Progenitor cell of endocrine pancreas (in vitro differentiated cells): ENCODE measurements at regions not wholly inside any gene's neighbourhood (a gene's known extent, or its start where the extent isn't known, plus 50 kb on each side); places are given as distances from the start of the nearest gene placed in this dataset.

Experiments
- DNase-seq: peaks from one replicate; pipeline ENCODE4 v3.0.0; 2021; ENCODE audit warnings: low spot score; ENCODE audit not compliant: unreplicated experiment
- H3K27ac Mint-ChIP-seq: 2 replicates; pipeline ENCODE4 v1.8.0; 2021; ENCODE audit warnings: mild to moderate bottlenecking, moderate library complexity, mixed read lengths
- H3K27me3 Mint-ChIP-seq: 2 replicates; pipeline ENCODE4 v1.8.0; 2021; ENCODE audit warnings: mixed read lengths
- H3K36me3 Mint-ChIP-seq: 2 replicates; pipeline ENCODE4 v1.8.0; 2022; ENCODE audit warnings: mixed read lengths; ENCODE audit not compliant: insufficient read depth
- H3K4me1 Mint-ChIP-seq: 2 replicates; pipeline ENCODE4 v1.8.0; 2021; ENCODE audit warnings: low read depth, mixed read lengths
- H3K4me3 Mint-ChIP-seq: 2 replicates; pipeline ENCODE4 v1.8.0; 2021; ENCODE audit warnings: low read depth, mild to moderate bottlenecking, moderate library complexity, mixed read lengths
- H3K9me3 Mint-ChIP-seq: 2 replicates; pipeline ENCODE4 v1.8.0; 2021; ENCODE audit warnings: low read depth, mixed read lengths
- TF ChIP-seq, protein P1 (sequence below): fragments of 200-600 bp; sonication (generic); IDR thresholded peaks from one replicate; pipeline ENCODE4 v1.5.0; 2021; ENCODE audit warnings: antibody characterized with exemption, mild to moderate bottlenecking; ENCODE audit not compliant: unreplicated experiment

DNA sequence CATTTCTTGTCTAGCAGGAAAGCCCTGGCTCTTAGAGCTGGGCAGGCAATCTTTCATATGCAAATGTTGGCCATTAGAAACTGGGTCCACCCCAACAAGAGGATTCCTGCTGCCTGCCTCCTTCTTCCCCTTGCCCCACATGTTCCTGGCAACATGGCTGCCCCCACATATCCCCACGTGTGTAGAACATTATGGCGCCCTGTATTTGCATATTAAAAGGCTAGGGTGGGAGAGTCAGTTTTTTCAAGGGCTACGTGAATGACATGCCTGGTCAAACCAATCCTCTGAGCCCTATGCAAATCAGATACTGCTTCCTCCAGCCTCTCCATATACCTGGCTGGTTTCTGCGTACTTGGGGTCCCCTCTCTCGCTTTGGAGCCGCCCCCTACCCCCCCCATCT lies 514.0 kb downstream of the FUT8 start:
- no peaks in the 10 kb centered on the region for H3K36me3 Mint-ChIP-seq
- TF ChIP-seq, protein P1, sequence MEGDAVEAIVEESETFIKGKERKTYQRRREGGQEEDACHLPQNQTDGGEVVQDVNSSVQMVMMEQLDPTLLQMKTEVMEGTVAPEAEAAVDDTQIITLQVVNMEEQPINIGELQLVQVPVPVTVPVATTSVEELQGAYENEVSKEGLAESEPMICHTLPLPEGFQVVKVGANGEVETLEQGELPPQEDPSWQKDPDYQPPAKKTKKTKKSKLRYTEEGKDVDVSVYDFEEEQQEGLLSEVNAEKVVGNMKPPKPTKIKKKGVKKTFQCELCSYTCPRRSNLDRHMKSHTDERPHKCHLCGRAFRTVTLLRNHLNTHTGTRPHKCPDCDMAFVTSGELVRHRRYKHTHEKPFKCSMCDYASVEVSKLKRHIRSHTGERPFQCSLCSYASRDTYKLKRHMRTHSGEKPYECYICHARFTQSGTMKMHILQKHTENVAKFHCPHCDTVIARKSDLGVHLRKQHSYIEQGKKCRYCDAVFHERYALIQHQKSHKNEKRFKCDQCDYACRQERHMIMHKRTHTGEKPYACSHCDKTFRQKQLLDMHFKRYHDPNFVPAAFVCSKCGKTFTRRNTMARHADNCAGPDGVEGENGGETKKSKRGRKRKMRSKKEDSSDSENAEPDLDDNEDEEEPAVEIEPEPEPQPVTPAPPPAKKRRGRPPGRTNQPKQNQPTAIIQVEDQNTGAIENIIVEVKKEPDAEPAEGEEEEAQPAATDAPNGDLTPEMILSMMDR: no peak
- peaks cover 24% of the 10 kb centered on the region for H3K4me1 Mint-ChIP-seq
- H3K4me3 Mint-ChIP-seq: no peak overlapping the region
- no peak overlapping the region for H3K27ac Mint-ChIP-seq
- DNase-seq: no peak
- peaks cover 16% of the 10 kb centered on the region for H3K27me3 Mint-ChIP-seq
- no peaks in the 10 kb centered on the region for H3K9me3 Mint-ChIP-seq

DNA sequence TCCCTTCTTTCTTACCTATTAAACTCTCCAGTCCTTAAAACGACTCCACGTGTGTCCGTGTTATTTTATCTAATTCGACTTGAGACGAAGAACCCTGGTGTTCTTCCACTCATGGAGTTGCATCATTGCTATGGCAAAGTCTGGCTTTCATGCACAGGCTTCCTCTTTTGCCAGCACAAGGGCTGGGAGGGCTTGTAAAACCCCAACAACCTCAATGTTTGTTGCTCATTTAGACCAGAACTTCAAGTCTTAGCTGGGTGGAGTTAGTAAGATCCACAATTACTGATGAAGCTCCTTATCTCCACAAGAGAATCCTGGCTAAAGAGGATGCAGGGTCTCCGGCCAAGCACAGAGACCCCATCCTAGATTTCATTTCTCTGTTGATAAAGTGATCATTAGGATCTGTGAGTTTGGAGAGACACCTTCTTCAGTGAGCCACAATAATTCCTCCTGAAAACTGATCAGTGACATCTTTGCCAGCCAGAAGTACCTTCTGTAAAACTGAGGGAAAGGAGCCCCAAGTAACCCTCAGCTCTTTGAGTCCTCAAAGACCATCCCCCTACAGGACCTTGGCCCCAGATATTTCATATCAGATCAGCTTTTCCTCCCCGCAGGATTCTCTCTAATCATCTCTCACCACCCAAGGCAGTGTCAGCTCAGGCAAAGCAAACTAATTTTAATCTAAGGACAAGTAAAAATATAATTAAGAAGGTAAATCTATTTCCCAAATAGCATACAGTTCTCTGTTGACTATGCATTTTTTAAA lies 514.6 kb downstream of the FUT8 start:
- Mint-ChIP-seq H3K9me3 (no peaks in the 10 kb centered on the region), H3K27me3 (peaks cover 16% of the 10 kb centered on the region), H3K36me3 (no peaks in the 10 kb centered on the region), H3K4me1 (peaks cover 24% of the 10 kb centered on the region), H3K4me3 (no peak overlapping the region), H3K27ac (no peak overlapping the region)
- TF ChIP-seq, protein P1: no peak
- no peak for DNase-seq

DNA sequence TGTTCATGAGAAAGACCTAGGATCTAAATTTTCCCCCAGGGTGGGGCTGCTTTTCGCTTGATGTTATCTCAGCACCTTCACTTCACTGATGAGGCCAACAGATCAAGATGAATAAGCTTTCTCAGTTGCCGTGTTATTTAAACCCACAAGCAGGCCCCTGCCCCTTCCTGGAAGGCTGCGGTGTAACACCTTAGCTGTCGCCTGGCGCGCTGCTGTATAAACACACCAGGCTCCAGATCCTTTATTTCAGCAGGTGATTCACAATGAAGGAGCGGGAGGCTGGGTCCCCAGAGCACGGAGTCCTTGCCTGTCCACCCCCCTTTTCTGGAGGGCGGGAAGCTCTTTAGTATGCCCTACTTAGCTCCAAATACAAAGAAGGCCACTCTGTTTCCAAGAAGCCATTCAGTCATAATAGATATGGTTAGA lies 515.4 kb downstream of the FUT8 start:
- peak; percentile 28 for DNase-seq

DNA sequence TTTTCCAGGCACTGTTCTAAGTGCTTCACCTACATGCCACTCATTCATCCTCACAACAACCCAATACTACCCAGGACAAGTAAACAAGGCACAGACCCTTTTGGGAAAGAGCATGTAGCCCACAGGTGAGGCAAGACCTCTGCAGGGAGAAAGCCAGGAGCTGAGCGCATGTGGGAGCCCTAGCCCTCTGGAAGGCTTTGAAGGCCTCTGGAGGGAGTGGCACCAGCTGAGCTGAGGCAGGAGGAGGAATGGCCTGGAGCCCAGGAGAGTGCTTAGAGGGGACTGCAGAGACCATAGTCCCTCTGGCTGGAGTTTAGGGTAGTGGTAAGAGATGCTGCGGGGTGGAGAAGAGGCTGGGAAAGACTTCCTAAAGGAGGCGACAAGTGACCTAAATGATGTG lies 516.5 kb downstream of the FUT8 start:
- no peak for DNase-seq
- TF ChIP-seq, protein P1: no peak
- Mint-ChIP-seq H3K36me3 (no peaks in the 10 kb centered on the region), H3K4me3 (no peak overlapping the region), H3K27ac (no peak overlapping the region), H3K9me3 (no peaks in the 10 kb centered on the region), H3K4me1 (peaks cover 24% of the 10 kb centered on the region), H3K27me3 (peaks cover 16% of the 10 kb centered on the region)

More for the DNA sequence above, 515.4 kb downstream of the FUT8 start:
- H3K27me3 Mint-ChIP-seq: peaks cover 16% of the 10 kb centered on the region
- H3K4me3 Mint-ChIP-seq: peak overlapping the region; percentile 9
- H3K9me3 Mint-ChIP-seq: no peaks in the 10 kb centered on the region
- H3K36me3 Mint-ChIP-seq: no peaks in the 10 kb centered on the region
- peak overlapping the region; percentile 26 for H3K27ac Mint-ChIP-seq
- TF ChIP-seq, protein P1: no peak
- H3K4me1 Mint-ChIP-seq: peaks cover 24% of the 10 kb centered on the region

DNA sequence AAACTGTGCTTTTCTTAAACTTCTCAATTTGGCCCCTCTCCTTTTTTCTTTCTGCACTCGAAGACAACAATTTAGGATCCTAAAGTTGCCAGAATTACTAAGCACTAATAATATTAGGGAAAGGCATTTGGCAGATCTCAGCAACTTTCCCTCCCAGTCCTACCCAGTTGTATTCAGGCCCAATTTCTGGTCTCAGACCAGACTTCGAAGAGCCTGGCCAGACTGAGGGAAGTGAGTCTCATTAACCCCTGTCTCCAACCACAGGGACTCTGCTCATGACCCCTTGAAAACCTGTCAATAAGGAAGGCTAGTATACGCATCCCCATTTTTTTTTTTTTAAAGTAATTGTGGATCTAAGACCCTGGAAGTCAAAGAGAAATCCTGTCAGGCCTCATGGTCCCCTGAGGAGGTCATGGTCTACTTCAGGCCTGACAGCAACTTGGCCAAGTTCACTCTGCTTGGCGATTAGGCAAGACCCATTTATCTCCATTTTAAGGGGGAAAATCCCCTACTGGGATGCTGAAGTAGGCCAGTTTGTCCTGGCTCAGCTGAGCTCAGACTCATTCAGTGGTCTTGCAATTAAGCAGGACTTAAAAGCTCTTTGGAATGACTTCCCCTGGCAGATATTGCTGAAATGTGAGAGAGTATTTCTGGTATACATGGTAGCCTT lies 521.0 kb downstream of the FUT8 start:
- Mint-ChIP-seq H3K27ac (no peak overlapping the region), H3K36me3 (no peaks in the 10 kb centered on the region), H3K4me1 (peaks cover 4% of the 10 kb centered on the region), H3K9me3 (no peaks in the 10 kb centered on the region), H3K27me3 (peaks cover 8% of the 10 kb centered on the region), H3K4me3 (no peak overlapping the region)
- DNase-seq: no peak
- TF ChIP-seq, protein P1: no peak
